ENCODE measurements at regions not wholly inside any gene's neighbourhood (a gene's known extent, or its start where the extent isn't known, plus 50 kb on each side); places are given as distances from the start of the nearest gene placed in this dataset.

DNA sequence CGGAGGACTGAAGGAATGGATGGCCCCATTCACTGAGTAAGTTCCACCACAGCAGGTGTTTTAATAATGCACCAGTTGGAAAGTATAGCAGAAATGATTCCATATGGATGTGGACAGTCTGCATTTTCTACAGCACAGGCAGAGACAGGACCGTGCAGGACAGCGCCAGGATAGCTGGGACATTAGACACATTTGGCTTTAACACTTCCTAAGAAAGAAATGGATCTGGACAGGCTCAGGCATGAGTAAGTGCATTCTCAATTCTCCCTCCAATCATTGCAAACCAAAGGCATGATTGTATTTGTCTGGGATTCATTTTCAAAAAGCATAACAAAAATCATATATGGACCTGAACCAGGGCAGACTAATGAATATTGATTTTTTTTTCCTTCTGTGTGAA is 233.0 kb upstream of the POU2AF2 start:
- Mint-ChIP-seq H3K9me3 (peaks cover 0 to 2% of the 10 kb centered on the region in 2 donors), H3K36me3 (peaks cover 0 to 4% of the 10 kb centered on the region in 2 donors), H3K4me3 (no peak overlapping the region), H3K27me3 (peaks cover 26 to 36% of the 10 kb centered on the region in 2 donors), H3K4me1 (peaks cover 13 to 25% of the 10 kb centered on the region in 2 donors), H3K27ac (no peak overlapping the region)
- ATAC-seq (replicated peaks) (no peak), DNase-seq (no peak)

DNA sequence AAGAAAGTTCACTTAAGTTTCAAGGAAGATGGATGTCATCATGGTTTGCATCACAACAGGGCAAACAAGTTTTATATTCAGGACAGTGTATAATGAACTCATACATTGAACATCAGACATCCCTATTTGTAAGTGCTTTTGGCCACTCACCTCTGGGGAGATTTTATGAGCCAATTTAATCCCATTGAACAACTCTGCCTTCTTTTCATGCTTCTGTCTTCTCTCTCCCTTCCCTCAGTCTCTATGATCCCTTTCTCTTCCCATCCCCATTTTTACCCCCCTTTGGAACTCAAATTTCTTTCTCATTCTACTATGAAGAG is 234.3 kb upstream of the POU2AF2 start:
- peaks cover 30 to 41% of the 10 kb centered on the region in 2 donors for H3K27me3 Mint-ChIP-seq
- ATAC-seq (replicated peaks) = no peak
- H3K4me1 Mint-ChIP-seq = peaks cover 12 to 19% of the 10 kb centered on the region in 2 donors
- no peak overlapping the region for H3K4me3 Mint-ChIP-seq
- H3K36me3 Mint-ChIP-seq = peaks cover 0 to 4% of the 10 kb centered on the region in 2 donors
- no peak for DNase-seq
- no peak overlapping the region for H3K27ac Mint-ChIP-seq
- peaks cover 0 to 2% of the 10 kb centered on the region in 2 donors for H3K9me3 Mint-ChIP-seq

DNA sequence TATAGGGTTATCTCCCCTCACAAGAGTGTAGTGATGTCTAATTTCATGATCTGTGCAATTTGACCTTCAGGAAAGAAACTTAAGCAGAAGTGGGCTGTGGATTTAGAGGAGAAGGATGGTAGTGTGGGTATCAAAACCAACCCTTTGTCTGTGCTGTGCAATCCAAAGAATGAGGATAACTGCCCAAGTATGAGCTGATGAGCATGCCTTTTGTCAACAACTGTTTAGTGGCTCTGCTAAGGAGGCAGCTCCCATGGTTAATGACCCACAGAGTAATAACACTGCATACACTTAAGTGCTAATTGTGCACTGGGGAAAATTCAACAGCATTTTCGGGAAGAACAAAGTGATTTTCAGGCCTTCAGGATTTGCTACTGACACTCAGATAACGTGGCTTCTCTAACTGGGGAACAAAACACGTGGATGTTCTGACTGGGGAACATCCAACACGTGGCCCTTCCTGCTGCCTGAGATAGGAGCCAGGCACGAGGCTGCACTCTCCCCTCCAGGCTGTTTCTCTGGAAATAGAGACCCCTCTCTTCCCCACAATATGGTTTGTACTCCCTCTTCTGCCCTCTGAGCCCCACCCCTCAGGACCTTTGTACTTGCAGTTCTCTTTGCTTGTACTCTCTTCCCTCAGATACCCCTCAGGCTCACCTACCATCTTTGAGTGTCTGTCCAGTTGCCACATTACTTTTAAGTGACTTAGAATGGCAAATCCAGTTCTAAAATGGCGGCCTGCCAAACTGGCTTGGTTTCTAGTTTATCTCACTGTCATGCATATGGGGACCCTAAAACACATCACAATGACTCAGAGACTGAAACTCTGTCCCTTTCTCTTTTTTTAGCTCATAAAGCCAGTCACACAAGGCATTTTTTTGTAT is 234.9 kb upstream of the POU2AF2 start:
- peaks cover 30 to 41% of the 10 kb centered on the region in 2 donors for H3K27me3 Mint-ChIP-seq
- H3K4me3 Mint-ChIP-seq = no peak overlapping the region
- ATAC-seq (replicated peaks) (no peak), DNase-seq (no peak)
- H3K4me1 Mint-ChIP-seq = peaks cover 12 to 19% of the 10 kb centered on the region in 2 donors
- peaks cover 0 to 4% of the 10 kb centered on the region in 2 donors for H3K36me3 Mint-ChIP-seq
- H3K9me3 Mint-ChIP-seq = peaks cover 0 to 2% of the 10 kb centered on the region in 2 donors
- no peak overlapping the region for H3K27ac Mint-ChIP-seq

DNA sequence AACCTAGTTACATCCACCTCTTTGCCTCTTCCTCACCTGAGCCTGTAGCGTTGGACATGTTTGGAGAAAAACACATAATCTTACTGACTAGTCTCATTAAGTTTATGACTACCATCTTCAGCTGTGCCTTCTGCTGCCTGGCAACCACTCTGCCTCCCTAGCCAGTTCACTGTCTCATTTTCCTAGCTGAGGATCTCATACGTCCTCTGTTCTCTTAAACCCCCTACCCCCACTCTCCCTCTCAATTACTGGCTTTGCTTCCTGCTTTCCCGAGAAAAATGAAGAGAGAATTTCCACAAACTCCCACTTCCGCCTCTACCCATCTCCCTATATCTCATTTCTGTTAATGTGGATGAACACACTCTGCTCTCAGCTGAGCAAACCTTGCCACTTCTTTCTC is 239.3 kb upstream of the POU2AF2 start:
- no peak overlapping the region for H3K27ac Mint-ChIP-seq
- peaks cover 3% of the 10 kb centered on the region in 2 donors for H3K9me3 Mint-ChIP-seq
- DNase-seq (no peak), ATAC-seq (replicated peaks) (no peak)
- H3K27me3 Mint-ChIP-seq = peaks cover 19 to 26% of the 10 kb centered on the region in 2 donors
- peaks cover 0 to 3% of the 10 kb centered on the region in 2 donors for H3K36me3 Mint-ChIP-seq
- no peaks in the 10 kb centered on the region for H3K4me1 Mint-ChIP-seq
- H3K4me3 Mint-ChIP-seq = no peak overlapping the region

DNA sequence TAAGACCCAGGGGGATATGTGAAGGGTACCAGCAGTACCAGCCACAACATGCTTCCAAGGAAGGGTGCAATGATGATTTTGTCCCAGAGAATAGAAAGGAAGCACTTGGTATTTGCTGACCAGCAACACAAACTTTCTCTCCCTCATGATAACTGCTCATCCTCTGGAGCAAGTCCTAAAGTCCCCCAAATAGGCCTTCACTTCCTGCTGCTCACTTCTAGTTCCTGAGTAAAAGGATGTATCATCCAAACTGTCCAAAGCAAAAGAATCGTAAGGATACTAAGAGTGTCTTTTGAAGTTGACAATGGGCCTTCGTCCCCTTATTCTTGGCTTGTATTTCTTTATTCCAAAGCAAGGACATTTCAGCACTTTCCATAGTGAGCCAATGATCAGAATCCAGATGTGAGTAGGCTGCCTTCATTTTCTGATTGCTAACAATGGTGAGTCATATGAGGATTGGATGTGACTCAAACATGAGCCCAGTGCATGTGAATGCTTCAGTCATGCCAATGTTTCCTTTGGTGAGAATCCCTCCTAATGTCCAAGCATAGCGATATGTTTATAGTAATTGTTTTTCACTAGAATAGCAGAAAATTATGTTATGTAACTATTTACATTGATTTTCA is 243.4 kb upstream of the POU2AF2 start:
- H3K4me3 Mint-ChIP-seq = no peak overlapping the region
- no peak overlapping the region for H3K27ac Mint-ChIP-seq
- H3K9me3 Mint-ChIP-seq = peaks cover 3% of the 10 kb centered on the region in 2 donors
- peaks cover 11% of the 10 kb centered on the region in 2 donors for H3K27me3 Mint-ChIP-seq
- H3K36me3 Mint-ChIP-seq = no peaks in the 10 kb centered on the region
- peak in 1 of 2 donors; percentile 63 for ATAC-seq (replicated peaks)
- no peak for DNase-seq
- H3K4me1 Mint-ChIP-seq = peaks cover 0 to 7% of the 10 kb centered on the region in 2 donors

DNA sequence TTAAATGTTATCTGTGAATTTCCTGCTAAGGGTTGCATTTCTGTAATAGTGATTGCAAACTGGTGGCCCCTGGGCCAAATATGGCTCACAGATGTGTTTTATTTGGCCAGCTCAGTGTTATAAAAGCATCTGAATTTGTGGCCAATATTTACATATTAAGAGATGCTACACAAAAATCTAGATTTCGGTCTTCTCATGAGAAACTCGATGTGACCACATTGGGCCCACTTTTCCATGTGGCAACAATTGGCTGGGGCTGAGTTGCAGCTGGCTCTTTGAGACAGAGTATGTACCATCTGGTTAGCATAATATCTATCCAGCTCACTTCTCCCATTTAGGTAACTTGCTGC is 244.5 kb upstream of the POU2AF2 start:
- no peaks in the 10 kb centered on the region for H3K36me3 Mint-ChIP-seq
- no peak overlapping the region for H3K4me3 Mint-ChIP-seq
- peaks cover 9% of the 10 kb centered on the region in 2 donors for H3K27me3 Mint-ChIP-seq
- DNase-seq (no peak), ATAC-seq (replicated peaks) (no peak)
- H3K4me1 Mint-ChIP-seq = peaks cover 0 to 7% of the 10 kb centered on the region in 2 donors
- H3K27ac Mint-ChIP-seq = no peak overlapping the region
- H3K9me3 Mint-ChIP-seq = peaks cover 3% of the 10 kb centered on the region in 2 donors

DNA sequence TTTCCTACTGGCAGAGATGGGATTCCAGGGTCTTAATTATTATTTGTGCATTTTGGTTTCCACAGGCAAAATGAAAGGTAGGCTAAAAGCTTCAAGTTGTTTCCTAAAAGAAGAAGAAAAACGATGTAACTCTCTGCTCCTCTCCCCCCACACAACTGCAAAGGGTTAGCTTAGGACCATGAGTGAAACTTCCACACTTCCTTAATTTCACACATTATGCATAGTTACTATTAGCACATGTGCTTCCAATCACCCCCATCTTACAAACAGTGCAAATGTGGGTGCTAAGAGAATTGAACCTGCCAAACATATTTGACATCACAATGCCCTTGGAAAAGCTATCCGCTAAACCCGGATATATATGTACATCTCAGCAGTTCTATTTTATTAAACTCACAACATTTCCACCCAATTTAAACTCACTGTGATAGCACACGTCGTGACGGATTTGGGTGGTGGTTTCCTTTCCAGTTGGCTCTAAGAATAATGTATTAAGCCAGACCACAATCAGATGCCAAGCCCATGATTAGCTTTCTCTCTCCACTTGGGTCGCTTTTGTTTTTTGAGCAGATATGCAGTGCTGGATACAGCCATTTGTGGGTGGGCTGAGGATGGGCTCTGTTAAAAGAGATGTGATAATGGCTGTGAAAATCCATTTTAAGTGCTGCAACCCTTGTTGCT is 245.0 kb upstream of the POU2AF2 start:
- Mint-ChIP-seq H3K36me3 (no peaks in the 10 kb centered on the region), H3K27me3 (peaks cover 9% of the 10 kb centered on the region in 2 donors), H3K27ac (no peak overlapping the region), H3K4me3 (no peak overlapping the region), H3K4me1 (peaks cover 0 to 7% of the 10 kb centered on the region in 2 donors), H3K9me3 (peaks cover 3% of the 10 kb centered on the region in 2 donors)
- peak; percentile 36 to 50 for ATAC-seq (replicated peaks)
- DNase-seq = no peak

DNA sequence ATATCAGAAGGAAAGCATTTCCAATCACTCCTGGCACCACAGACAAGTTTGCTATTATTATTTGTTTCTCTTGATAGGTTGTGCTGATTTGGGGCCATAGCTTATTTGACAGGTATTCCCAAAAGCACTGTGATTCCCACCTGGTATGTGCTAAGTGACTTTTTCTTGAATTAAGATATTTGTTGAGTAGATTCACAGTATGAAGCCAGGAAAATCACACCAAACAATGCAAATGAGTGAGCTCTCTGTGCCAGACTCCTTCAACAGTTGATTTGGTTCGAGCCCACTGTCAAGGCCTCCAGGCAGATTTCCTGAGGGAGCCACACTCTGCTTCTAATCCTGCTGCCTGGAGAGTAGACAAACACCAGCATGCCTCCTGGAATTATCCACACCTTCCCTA is 253.0 kb upstream of the POU2AF2 start:
- Mint-ChIP-seq H3K36me3 (no peaks in the 10 kb centered on the region), H3K27ac (no peak overlapping the region), H3K4me3 (no peak overlapping the region), H3K9me3 (no peaks in the 10 kb centered on the region), H3K4me1 (no peaks in the 10 kb centered on the region), H3K27me3 (no peaks in the 10 kb centered on the region)
- ATAC-seq (replicated peaks) (no peak), DNase-seq (no peak)

DNA sequence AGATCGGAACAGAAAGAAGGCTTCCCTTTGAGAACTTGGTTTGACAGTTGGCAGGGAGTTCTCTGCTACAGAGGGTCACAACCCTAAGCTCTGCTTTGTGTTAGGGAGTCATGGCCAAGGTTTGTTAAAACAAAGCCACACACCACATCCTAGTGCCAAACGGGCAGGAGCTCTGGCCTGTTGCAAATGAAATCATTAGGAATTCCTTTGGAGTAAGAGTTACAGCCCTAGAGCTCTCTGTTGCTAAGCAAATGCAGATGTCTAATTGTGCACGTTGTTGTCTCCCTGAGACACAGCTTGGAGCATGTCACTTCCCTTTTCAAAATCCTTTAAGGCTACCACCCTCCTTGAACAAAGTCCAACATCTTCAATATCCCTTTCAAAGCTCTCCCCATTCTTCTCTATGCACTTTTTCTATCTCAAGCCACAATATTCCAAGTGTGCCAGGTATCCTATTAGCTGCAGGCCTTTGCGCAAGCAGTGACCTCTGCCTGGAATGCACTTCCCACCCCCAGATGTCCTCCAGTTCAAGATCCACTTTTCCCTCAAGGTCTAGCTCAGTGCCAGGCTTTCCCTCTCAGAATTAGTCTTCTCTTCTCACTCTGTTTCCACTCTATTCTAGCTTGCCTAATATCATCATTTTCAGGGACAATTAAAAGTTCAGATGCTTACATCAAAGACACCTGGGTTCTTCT is 253.7 kb upstream of the POU2AF2 start:
- Mint-ChIP-seq H3K27me3 (no peaks in the 10 kb centered on the region), H3K27ac (no peak overlapping the region), H3K4me3 (no peak overlapping the region)

DNA sequence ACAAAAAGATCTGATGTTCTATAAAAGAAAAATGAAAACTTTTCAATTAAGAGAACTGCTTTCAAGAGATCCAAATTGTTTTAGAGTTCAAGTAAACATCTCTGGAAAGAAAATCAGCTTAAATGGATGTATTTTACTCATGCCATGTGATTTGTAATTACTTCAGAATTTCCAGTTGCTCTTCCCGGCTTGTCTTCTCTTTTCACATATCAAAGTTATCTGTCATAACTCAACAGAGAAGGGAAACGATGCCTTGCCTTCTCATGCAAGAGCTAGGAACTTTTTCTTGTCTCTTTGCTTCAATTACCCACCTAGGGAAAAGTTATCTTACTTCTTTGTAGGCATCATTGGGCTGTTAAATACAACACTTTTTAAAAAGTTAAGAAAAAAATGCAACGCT is 255.2 kb upstream of the POU2AF2 start:
- Mint-ChIP-seq H3K9me3 (no peaks in the 10 kb centered on the region), H3K36me3 (no peaks in the 10 kb centered on the region), H3K4me1 (no peaks in the 10 kb centered on the region), H3K27me3 (no peaks in the 10 kb centered on the region), H3K4me3 (no peak overlapping the region), H3K27ac (no peak overlapping the region)
- ATAC-seq (replicated peaks) (no peak), DNase-seq (no peak)

More for the DNA sequence above, 253.7 kb upstream of the POU2AF2 start:
- Mint-ChIP-seq H3K4me1 (no peaks in the 10 kb centered on the region), H3K36me3 (no peaks in the 10 kb centered on the region), H3K9me3 (no peaks in the 10 kb centered on the region)
- ATAC-seq (replicated peaks) (no peak), DNase-seq (no peak)

DNA sequence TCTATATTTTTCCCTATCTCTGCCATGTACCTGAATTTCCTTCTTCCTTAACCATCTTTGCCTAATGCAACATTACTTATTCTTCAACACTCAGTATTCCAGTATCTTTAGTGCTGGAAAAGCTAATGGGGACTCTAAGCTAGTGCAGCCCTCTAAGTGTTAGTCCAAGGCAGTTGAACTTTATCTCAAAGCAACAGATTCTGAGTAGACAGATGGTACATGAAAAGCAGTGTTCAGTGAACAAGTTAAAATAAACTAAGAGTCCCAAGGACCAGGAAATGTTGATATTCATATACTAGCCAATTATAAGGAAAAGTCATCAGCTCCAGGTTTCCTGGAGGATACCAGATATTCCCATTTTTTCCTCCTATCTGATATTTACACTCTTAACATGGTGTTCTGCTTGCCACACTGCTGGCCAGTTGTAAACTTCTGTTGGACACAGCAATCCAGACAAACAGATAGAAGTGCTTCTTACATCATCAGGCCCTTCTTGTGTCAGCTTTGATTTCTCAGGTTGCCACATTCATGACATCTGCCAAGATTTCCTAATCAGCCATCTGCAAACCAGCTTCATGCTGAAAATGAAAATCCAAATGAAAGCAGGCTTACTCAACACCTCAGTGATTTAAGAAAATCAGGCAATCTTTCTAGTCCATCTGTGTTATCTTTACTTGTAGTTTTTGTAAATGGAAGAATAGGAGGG is 255.9 kb upstream of the POU2AF2 start:
- Mint-ChIP-seq H3K27ac (no peak overlapping the region), H3K36me3 (no peaks in the 10 kb centered on the region), H3K9me3 (no peaks in the 10 kb centered on the region), H3K27me3 (no peaks in the 10 kb centered on the region), H3K4me1 (no peaks in the 10 kb centered on the region), H3K4me3 (no peak overlapping the region)
- no peak for DNase-seq
- ATAC-seq (replicated peaks) = no peak

DNA sequence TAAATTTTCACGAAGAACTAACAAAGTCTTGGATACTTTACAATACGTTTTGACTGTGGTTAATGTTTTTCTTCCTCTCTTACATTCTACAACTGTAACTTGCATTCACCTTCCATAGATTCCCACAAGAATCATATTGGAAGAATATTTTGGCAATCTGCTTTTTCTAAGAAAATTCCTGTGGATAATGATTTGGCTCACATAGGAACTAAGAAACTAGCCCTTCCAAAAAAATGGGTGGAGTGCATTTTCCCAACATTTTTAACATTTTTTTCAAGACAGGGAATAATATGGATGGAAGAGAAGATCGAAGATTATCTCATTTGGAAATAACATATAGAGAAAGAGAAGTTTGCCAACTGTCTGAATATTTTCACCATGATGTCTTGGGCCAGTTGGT is 256.9 kb upstream of the POU2AF2 start:
- Mint-ChIP-seq H3K36me3 (no peaks in the 10 kb centered on the region), H3K27ac (no peak overlapping the region), H3K27me3 (no peaks in the 10 kb centered on the region), H3K4me1 (no peaks in the 10 kb centered on the region), H3K4me3 (no peak overlapping the region), H3K9me3 (no peaks in the 10 kb centered on the region)
- ATAC-seq (replicated peaks) = no peak
- DNase-seq = no peak

DNA sequence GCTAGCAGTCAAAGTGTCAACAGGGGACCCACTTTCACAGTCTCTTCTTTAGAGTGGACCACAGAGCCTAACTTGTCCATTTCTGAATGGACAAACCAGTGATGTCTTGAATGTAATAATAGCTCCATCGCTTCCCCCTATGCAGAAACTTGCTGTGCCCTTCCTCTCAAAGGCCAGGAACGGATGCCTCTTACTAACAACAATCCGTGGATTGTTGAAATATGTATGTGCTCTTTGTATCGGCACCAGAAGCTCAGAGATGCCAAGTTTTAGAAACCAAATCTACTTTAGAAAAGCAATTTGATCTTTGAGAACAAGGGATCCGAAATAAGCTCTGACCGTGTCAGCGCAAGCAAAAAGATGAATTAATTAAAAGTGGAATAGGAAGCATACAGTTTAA is 259.5 kb upstream of the POU2AF2 start:
- no peaks in the 10 kb centered on the region for H3K27me3 Mint-ChIP-seq
- DNase-seq = no peak
- H3K4me3 Mint-ChIP-seq = no peak overlapping the region
- no peak overlapping the region for H3K27ac Mint-ChIP-seq
- ATAC-seq (replicated peaks) = no peak
- H3K36me3 Mint-ChIP-seq = no peaks in the 10 kb centered on the region
- H3K9me3 Mint-ChIP-seq = no peaks in the 10 kb centered on the region
- H3K4me1 Mint-ChIP-seq = no peaks in the 10 kb centered on the region

DNA sequence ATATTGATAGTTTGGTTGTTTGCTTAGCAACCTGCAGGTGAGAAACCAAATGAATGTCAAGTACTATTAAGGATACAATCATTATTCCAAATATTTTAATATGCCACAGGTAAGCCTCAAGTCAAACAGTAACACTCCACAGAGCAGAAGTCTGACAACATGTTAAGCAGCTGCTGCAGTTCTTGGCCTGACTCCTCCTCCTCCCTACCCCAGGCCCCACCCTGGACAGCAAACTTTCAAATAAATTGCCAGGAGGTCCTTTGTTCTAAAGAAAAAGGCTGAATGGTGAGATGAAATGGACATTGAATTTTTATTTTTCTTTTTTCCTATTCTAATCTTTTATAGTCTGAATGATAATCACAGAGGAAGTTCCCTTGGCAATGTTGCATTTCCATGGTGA is 260.0 kb upstream of the POU2AF2 start:
- H3K27me3 Mint-ChIP-seq = no peaks in the 10 kb centered on the region

More for the DNA sequence above, 260.0 kb upstream of the POU2AF2 start:
- Mint-ChIP-seq H3K4me1 (no peaks in the 10 kb centered on the region), H3K27ac (no peak overlapping the region), H3K36me3 (no peaks in the 10 kb centered on the region), H3K9me3 (no peaks in the 10 kb centered on the region), H3K4me3 (no peak overlapping the region)
- DNase-seq = no peak
- no peak for ATAC-seq (replicated peaks)

All from stimulated activated naive B cell treated with anti-CD40 and anti-IgM and Interleukin-4, amounts not matched to agents 10 μg/mL and 1 μg/mL and 100 μg/mL, for 72 hours (primary cell).